Skeletal muscle satellite cell (primary cell): ENCODE measurements at regions not wholly inside any gene's neighbourhood (a gene's known extent, or its start where the extent isn't known, plus 50 kb on each side); places are given as distances from the start of the nearest gene placed in this dataset.

Source experiments
- H3K27me3 ChIP-seq: 2 replicates; pipeline ENCODE4 v1.7.0; 2013; ENCODE audit warnings: low read length; ENCODE audit not compliant: control insufficient read depth, insufficient read depth
- H3K36me3 ChIP-seq: 2 replicates; pipeline ENCODE4 v1.7.0; 2013; ENCODE audit warnings: mild to moderate bottlenecking, control low read depth, low read length; ENCODE audit not compliant: insufficient read depth
- H3K4me1 ChIP-seq: 2 replicates; pipeline ENCODE4 v1.7.0; 2013; ENCODE audit warnings: low read length; ENCODE audit not compliant: control insufficient read depth, insufficient read depth
- H3K4me2 ChIP-seq: 2 replicates; pipeline ENCODE4 v1.7.0; 2013; ENCODE audit warnings: mild to moderate bottlenecking, low read length
- H3K4me3 ChIP-seq: 2 replicates; pipeline ENCODE4 v1.7.0; 2013; ENCODE audit warnings: low read length
- H3K9ac ChIP-seq: 2 replicates; pipeline ENCODE4 v1.7.0; 2013; ENCODE audit warnings: mild to moderate bottlenecking, low read depth, low read length, moderate library complexity
- H3K9me3 ChIP-seq: replicated peaks from 2 replicates; pipeline ENCODE4 v1.7.0; 2013; ENCODE audit warnings: mild to moderate bottlenecking, control low read depth, low read length

DNA sequence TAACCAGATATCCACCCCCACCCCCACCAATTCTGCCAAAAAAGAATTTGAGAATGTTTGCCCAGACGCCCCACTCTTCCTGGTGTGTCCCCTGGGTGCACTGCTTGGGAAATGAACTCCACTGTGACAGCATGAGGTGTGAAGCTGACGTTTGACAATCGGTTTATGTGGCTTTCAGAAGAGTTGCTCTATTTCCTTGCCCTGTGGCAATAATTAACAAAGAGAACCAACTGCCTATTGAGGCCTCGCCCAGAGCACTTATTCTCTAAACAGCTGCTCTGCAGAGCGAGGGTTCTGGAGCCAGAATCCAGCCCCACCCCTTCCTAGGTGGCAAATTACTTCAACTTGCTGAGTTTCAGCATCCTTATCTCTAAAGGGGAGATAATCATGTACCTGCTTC is 115.8 kb upstream of the SIX3 start:
- peaks cover 66% of the 10 kb centered on the region for H3K27me3 ChIP-seq
- H3K36me3 ChIP-seq: no peaks in the 10 kb centered on the region
- H3K4me1 ChIP-seq: no peaks in the 10 kb centered on the region
- no peaks in the 10 kb centered on the region for H3K9me3 ChIP-seq
- no peak overlapping the region for H3K9ac ChIP-seq
- H3K4me3 ChIP-seq: no peak overlapping the region
- no peak overlapping the region for H3K4me2 ChIP-seq

DNA sequence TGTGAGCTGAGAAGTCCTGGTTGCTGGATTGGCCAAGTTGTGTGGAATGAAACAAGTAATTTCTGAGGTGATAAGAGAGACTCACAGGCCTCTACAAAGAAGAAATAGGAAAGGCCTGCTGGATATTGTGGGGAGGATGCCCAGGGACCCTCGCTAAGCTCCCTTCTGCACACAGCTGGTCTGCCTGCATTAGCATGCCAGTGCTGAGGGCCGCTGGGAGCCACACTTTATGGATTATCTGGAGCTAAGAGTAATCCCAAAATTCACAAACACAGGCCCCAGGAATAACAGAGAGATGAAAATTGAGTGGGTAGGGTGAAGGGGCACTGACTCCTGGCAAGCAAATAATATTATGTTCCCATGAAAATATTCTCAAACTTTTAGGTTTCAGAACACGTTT is 114.9 kb upstream of the SIX3 start:
- no peaks in the 10 kb centered on the region for H3K4me1 ChIP-seq
- no peak overlapping the region for H3K4me2 ChIP-seq
- H3K27me3 ChIP-seq: peaks cover 66% of the 10 kb centered on the region
- no peak overlapping the region for H3K9ac ChIP-seq
- no peaks in the 10 kb centered on the region for H3K36me3 ChIP-seq
- H3K9me3 ChIP-seq: no peaks in the 10 kb centered on the region
- no peak overlapping the region for H3K4me3 ChIP-seq

DNA sequence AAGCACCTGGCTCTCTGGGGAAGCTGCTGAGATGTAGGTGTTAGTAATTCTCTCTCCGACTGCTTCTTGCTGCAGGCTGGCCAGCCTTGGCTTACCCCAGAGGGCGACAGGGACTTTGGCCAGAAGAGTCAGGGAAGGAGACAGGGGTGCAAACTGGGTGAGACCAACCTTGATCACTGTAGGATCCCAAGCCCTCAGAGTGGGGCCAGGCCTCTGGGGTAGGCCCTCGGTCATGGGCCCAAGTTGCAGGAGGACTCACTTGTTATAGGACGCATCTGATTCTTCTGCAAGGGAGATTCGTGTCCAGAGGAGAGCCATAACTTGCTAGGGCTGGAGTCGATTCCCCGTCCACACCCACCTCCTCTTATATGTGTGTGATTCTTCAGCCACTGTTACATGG is 111.7 kb upstream of the SIX3 start:
- H3K4me2 ChIP-seq: no peak overlapping the region
- H3K4me1 ChIP-seq: no peaks in the 10 kb centered on the region
- H3K27me3 ChIP-seq: peaks cover 60% of the 10 kb centered on the region
- H3K9ac ChIP-seq: no peak overlapping the region
- no peak overlapping the region for H3K4me3 ChIP-seq
- peaks cover 3% of the 10 kb centered on the region for H3K9me3 ChIP-seq
- H3K36me3 ChIP-seq: no peaks in the 10 kb centered on the region

DNA sequence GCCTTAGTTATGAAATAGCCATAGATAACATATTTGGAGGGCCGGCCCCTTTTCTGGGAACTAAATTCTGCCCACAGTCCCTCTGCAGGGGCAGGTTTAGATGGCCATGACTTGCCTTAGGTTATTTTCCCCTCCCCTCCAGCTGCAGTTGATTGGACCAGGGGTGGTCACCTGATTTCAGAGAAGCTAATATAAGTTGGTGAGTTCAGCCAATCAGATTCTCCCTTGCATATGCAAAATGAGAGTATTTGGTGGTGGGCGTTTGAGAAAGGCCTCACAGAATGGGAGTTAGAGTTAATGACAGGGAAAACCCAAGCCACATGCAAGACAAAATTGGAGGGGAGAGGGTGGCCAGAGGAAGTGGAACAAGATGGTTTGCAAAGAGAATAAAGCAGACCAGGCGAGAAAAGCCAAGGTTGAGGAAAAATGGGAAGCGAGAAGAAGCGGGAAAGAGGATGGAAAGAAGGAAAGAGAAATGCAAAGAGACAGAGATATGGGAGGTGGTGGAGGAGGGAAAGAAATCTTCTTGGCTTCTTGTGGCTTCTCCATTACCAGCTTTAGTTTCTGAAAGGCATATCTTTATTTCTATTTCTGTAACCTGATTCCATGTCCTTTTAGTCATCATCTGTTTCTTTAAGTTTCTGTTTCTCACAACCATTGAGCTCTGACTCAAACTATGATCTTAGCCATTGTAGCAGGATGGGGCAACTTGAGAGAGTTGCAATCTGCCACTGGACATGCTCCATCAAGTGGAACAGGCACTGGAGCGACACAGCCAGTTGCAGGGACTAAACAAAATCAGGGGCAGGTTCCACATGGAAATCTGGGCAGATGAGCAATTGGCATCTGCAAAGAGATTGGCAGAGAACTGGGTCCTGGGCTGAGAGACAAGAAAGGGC is 108.1 kb upstream of the SIX3 start:
- Histone ChIP-seq H3K9me3 (peaks cover 3% of the 10 kb centered on the region), H3K4me1 (no peaks in the 10 kb centered on the region), H3K9ac (no peak overlapping the region), H3K4me3 (no peak overlapping the region), H3K27me3 (peaks cover 45% of the 10 kb centered on the region), H3K4me2 (no peak overlapping the region), H3K36me3 (no peaks in the 10 kb centered on the region)

DNA sequence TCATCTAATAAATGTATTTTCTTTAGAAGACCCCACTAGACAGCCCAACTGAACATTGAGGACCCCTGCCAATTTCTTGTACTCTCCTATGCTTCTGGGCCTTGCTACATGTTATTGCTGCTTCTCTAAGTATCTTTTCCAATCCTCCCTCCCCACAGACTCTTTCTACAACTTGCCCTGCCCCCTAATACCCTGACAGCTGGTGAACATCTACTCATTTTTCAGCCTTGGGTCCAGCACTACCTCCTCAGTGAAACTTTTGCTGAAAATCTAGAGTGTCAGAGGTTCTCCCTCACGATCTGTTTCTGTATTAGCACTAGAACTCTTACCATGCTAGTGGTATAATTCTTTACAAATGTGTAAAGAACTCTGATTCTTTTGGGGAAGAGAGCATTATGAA is 106.8 kb upstream of the SIX3 start:
- peaks cover 3% of the 10 kb centered on the region for H3K9me3 ChIP-seq
- no peaks in the 10 kb centered on the region for H3K4me1 ChIP-seq
- peaks cover 33% of the 10 kb centered on the region for H3K27me3 ChIP-seq
- H3K36me3 ChIP-seq: no peaks in the 10 kb centered on the region
- no peak overlapping the region for H3K9ac ChIP-seq
- H3K4me2 ChIP-seq: no peak overlapping the region
- H3K4me3 ChIP-seq: no peak overlapping the region

DNA sequence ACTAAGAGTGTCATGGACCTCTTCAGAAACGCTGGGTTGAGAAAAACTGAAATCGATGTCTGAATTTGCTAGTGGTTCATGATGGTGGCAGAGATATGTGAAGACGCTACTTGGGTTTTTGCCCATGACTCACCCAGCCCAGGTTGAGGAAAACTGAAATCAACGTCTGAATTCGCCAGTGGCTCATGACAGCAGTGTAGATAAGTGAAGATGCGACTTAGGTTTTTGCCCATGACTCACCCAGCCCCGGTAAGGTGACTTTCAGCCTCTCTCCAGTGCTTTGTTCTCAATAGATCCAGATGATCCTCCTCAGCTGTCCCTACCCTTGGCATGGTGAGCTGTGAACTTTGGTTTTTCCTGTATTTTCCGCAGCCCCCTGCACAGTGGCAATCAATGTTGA is 105.3 kb upstream of the SIX3 start:
- H3K9ac ChIP-seq: no peak overlapping the region
- H3K4me3 ChIP-seq: no peak overlapping the region
- H3K4me2 ChIP-seq: no peak overlapping the region
- peaks cover 3% of the 10 kb centered on the region for H3K9me3 ChIP-seq
- no peaks in the 10 kb centered on the region for H3K4me1 ChIP-seq
- no peaks in the 10 kb centered on the region for H3K36me3 ChIP-seq
- H3K27me3 ChIP-seq: peaks cover 34% of the 10 kb centered on the region

DNA sequence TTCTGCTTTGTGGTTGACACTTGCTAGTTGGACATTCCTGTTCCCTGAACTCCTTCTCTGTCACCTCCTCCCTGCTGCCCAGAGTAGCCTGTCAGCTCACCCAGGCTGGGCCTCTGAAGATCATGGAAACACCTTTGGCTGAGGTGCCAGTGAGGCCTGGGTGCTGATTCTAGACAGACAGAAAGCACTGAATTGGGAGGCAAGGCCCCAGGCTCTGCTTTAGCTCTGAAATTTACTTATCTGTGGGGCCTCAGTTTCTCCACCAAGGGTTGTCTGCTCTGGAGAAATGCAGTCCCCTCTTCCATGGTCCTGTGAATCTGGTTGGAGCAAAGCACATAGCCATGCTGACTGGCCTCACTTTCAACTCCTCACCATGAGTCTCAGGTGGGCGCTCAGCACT is 104.6 kb upstream of the SIX3 start:
- Histone ChIP-seq H3K4me1 (no peaks in the 10 kb centered on the region), H3K4me3 (no peak overlapping the region), H3K4me2 (no peak overlapping the region), H3K9me3 (peaks cover 3% of the 10 kb centered on the region), H3K9ac (no peak overlapping the region), H3K27me3 (peaks cover 32% of the 10 kb centered on the region), H3K36me3 (no peaks in the 10 kb centered on the region)

DNA sequence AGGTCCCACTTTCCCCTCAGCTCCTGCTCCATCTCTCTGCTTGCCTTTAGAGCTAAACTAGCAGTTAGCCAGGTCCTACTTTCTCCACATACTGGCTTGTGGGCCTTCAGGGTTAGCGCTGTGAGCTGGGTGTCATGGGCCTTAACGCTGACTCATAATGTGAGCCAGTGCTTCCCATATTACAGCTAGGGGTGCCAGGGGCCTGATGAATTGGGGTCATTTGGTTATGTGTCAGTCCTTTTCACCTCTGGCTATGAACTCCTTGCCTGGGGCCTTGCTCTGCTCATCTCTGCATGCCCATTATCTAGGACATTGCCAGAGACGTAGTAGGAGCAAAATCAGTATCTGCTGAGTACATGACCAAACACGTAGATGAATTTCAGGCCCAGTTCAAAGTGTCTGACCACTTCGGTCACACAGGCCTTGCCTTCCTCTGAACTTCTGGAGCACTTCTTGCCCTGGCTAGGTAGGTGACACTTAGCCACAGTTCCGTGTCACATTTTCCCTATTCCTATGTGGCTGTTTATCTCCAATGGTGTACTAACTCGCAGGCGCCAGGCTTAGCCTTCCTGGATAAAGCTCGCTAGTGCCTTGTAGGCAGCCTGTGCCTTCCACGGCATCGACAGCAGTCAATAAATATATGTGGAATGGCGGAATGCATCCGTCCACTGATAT is 103.2 kb upstream of the SIX3 start:
- no peaks in the 10 kb centered on the region for H3K36me3 ChIP-seq

DNA sequence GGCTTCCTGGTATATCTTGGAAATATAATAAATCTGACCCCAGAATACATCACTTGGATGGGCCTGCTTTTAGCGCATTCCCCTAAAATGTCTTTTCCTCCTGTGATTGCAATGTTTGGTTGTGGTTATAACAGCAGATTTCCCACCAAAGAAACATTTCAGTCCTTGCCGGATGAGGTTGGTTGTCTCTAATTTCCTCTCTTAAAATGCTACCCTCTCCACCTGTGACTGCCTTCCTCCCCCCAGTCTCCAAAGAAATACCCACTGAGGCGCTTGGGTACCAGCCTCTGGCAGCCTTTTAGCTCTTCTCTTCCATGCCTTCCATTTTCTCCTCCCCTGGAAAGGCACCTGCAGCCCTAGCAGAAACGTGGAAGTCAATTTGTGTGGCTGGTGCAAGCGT is 102.1 kb upstream of the SIX3 start:
- H3K4me2 ChIP-seq: no peak overlapping the region
- H3K27me3 ChIP-seq: peaks cover 35% of the 10 kb centered on the region
- H3K9me3 ChIP-seq: no peaks in the 10 kb centered on the region
- no peak overlapping the region for H3K9ac ChIP-seq
- no peak overlapping the region for H3K4me3 ChIP-seq
- H3K36me3 ChIP-seq: no peaks in the 10 kb centered on the region
- H3K4me1 ChIP-seq: no peaks in the 10 kb centered on the region

More for the DNA sequence above, 103.2 kb upstream of the SIX3 start:
- Histone ChIP-seq H3K4me2 (no peak overlapping the region), H3K9me3 (no peaks in the 10 kb centered on the region), H3K4me3 (no peak overlapping the region), H3K27me3 (peaks cover 35% of the 10 kb centered on the region), H3K4me1 (no peaks in the 10 kb centered on the region), H3K9ac (no peak overlapping the region)

DNA sequence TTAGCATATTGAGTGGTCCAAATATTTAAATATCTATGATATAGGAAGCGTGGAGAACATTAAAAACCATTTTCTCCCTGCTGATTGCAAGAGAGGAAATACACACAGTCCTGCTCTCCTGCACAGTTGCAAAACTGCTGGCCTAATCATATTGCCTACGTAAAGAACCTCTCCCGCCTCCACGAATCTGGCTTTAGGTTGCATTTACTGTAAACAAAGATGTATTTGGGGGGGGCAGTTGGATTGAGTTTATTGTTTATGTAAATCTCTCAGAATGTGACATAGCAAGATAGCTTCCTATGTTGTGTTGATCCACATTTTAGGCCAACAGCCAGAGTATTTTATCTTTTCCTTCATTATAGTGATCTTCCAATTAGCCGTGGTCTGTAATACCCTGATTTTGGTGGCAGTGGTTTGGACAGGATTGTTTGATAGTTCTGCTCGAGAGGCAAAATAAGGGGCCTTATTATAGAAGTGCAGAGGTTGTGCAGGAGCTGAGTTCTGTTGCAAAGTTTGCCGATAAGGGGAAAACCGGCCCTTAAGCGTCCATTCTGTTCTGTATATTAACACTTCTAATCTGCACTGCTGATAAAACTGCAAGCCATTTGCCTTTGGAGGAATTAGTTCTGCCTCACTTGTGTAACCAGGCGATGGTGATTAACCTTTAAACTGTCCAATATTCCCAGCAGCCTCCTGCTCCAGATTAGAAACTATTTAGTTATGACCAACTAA is 101.6 kb upstream of the SIX3 start:
- Histone ChIP-seq H3K36me3 (no peaks in the 10 kb centered on the region), H3K4me3 (no peak overlapping the region), H3K4me2 (no peak overlapping the region), H3K9ac (no peak overlapping the region), H3K4me1 (no peaks in the 10 kb centered on the region), H3K9me3 (no peaks in the 10 kb centered on the region), H3K27me3 (peaks cover 35% of the 10 kb centered on the region)

DNA sequence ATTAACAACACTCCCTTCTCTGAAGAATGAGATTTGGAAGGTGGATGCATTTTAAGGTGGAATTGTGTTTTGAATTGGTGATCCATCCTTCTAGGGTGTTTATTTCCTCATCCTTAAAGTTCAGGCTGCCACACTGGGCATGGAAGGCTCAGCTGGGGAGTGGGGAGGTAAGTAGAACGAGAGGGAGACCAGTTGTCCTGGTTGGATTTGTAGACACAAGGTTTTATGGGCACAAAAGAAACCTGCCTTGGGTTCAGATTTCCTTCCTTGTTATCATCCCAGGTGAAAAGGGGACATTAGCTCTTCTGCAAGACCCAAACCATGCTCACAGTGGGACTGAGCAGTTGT is 101.0 kb upstream of the SIX3 start:
- no peak overlapping the region for H3K9ac ChIP-seq
- H3K9me3 ChIP-seq: no peaks in the 10 kb centered on the region
- H3K27me3 ChIP-seq: peaks cover 35% of the 10 kb centered on the region
- H3K4me3 ChIP-seq: no peak overlapping the region
- H3K36me3 ChIP-seq: no peaks in the 10 kb centered on the region
- H3K4me2 ChIP-seq: no peak overlapping the region
- no peaks in the 10 kb centered on the region for H3K4me1 ChIP-seq
